ENCODE measurements at regions not wholly inside any gene's neighbourhood (a gene's known extent, or its start where the extent isn't known, plus 50 kb on each side); places are given as distances from the start of the nearest gene placed in this dataset.

GRCh38 chr4:75101906-75102786 is 169.2 kb downstream of the PARM1 start:
- intact Hi-C loops (cut with DNase I; ENCODE audit: low total_unique reads): no loop called here
- H3K27ac ChIP-seq: peak overlapping the region in 1 of 2 donors; percentile 15

More at GRCh38 chr4:75101906-75102786, 169.2 kb downstream of the PARM1 start:
- Histone ChIP-seq H3K27me3 (no peaks in the 10 kb centered on the region), H3K9me3 (peaks cover 0 to 7% (median 0%) of the 10 kb centered on the region in 3 donors), H3K4me3 (no peak overlapping the region), H3K4me1 (peaks cover 0 to 31% (median 2%) of the 10 kb centered on the region in 4 donors), H3K36me3 (no peaks in the 10 kb centered on the region)
- DNase-seq: no peak
- TF ChIP-seq CTCF (IDR thresholded peaks at IDR 0.05): no peak
